ENCODE measurements at regions not wholly inside any gene's neighbourhood (a gene's known extent, or its start where the extent isn't known, plus 50 kb on each side); places are given as distances from the start of the nearest gene placed in this dataset.
A peak's percentile ranks its signal among the peaks of the same experiment; 100 is the strongest.
"Not testable (repeated sequence)": the region's sequence is repeated elsewhere in the genome, so short reads cannot be mapped to it uniquely, and the experiment has no call there.

DNA sequence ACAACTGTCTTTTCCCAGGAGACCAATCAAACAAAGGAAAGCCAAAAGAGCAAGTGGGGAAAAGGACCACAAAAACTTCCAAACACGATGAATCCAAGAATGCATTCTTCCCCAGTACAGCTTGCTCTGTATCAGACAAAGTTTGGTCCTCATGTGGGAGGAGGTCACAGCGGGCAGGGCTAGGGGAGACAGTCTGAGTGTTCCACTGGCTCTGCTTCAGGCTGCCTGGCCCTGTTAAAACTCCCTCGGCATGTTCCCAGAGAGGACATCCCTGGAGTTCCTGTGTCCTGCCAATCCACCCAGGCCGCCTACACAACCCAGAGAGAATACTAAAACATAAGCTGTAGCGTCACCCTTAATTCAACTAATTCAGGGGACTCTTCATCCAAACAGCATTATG lies 415.1 kb upstream of the DYNLRB2 start:
- no peak for DNase-seq (ENCODE audit: low read depth, low spot score)

DNA sequence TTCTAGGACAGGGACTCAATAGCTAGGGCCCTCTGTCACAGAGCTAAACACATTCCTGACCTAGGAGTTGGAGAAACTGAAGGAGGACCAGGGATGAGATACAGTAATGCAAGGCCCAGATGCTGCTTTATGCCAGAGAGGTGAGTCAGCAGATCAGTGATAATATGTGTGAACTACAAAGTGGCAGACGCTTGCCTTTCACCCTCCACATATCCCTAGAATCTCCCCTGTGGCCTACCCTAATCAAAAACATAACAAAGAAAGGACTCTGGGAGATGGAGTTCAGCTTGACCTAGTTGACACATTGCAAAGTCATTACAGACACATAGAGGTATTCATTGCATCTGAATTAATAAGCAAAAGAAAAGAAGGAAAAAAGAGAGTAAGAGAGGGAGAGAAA lies 417.6 kb upstream of the DYNLRB2 start:
- DNase-seq (ENCODE audit: low read depth, low spot score) = no peak

DNA sequence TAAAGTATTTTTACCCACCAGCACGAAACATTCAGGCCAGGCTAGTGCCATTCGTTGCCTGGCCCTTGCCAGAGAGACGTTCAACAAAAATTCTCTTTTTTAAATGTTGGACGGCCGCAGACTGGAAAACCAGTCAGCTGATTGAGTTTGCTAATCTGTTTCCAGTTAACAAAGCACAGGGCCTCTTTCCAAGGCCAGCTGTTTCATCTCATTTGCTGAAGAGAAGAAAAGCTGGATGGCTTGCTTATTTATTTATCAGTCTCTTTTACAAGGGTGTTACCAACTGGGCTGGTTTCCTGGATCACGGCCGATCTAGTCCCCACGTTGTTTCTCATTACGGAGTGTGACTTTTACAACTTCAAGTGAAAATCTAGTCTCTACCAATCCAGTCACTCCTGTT lies 418.7 kb upstream of the DYNLRB2 start:
- DNase-seq (ENCODE audit: low read depth, low spot score) = no peak

DNA sequence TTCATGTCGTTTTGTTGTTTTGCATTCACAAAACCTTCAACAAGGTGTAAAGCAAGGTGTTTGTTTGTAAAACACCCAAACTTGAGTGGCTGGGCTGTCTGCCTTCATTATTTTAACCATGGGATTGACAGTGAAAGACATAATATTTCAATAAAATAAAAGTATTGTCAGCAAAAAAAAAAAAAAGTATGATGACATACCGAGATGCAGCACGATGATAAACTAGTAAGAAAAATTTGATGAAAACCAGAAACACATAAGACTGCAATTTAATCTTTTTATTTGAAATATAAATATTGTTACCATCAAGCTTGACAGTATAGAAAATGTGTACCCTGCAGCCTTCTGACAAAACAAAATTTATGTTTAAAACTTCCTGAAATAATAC lies 419.3 kb upstream of the DYNLRB2 start:
- no peak for DNase-seq (ENCODE audit: low read depth, low spot score)

DNA sequence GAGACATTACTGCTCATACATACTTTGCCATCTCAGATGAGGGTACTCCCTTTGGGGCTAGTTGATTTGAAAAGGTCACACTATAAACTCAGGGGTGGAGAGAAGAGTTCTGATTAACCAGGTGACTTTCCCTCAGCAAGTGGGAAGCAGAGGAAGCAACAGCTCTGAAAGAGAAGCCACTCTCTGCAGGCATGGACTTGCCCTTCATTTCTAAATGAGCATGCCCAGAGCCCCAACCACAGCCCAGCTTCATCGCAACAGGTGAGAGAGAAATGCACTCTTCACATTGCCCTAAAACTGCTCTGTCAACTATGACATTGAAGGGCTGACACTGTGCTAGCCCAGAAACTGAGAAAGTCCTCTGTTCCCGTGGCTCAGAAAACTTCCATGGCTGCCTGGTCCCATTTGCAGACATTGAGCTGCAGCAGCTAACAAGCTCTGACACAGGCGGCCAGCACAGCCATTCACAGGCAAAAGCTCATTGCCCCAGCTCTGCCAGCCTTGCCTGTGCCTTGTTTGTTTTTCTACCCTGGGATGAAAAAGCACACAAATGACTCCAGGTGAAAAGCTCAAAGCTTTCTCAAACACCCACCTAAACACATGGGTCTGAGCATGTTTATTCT lies 419.8 kb upstream of the DYNLRB2 start:
- no peak for DNase-seq (ENCODE audit: low read depth, low spot score)

DNA sequence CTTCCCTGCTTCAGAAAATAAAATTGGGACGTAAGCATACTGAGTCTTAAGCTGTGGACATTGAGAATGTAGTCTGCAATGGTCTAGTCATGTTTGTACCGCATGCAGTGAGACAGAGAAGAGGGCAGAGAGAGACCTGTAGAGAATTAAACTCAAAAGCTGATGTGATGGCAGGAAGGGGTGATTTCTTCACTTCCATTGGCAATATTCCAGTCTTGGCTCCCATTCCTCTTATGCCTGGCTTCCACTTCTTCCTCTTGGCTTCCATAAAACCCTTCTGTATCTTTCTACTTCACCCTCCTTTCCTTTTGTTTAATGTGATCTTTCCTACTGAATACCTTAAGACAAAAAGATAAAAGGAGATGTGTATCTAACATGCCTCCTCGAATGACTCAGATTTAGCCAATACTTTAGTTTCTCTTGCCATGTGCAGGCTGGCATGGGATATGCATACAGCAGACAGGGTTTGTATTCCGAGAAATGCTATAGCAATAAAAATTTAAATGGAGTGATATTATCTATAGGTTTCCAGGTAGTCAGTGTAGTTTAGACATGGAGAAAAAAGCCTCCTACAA lies 423.1 kb upstream of the DYNLRB2 start:
- no peak for DNase-seq (ENCODE audit: low read depth, low spot score)

DNA sequence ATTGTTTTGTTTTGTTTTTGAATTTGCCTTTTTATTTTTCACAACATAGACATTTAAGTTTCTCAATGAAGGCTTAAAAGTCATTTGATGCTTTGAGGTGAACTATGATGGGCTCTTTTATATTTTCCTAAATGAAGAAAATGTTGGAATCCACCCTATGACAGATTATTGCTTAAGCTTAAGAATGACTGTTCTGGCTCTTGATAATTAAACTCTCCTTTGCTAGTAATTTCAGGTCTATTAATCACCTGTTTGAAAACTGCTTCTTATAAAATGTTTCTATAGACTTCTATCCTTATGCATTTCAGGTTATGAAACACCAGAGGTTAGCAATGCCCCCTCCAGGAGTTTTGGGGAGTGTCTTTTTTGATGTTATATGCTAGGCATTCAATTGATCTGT lies 424.1 kb upstream of the DYNLRB2 start:
- DNase-seq (ENCODE audit: low read depth, low spot score) = no peak

DNA sequence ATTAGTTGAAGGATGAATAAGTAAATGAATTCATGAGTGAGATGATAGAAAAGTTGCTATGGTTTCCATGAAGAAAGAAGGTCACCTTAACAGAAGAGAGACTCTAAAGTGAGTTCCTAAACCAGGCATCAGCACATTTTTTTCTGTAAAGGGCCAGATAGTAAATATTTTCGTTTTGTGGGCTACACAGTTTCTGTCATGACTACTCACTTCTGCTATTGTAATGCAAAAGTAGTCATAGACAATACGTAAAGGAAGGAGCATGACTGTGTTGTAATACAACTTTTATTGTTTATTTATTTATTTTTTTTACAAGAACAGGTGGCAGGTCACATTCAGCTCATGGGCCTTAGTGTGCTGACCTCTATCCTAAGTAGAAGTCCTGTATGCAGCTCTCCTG lies 426.1 kb upstream of the DYNLRB2 start:
- DNase-seq (ENCODE audit: low read depth, low spot score) = no peak

DNA sequence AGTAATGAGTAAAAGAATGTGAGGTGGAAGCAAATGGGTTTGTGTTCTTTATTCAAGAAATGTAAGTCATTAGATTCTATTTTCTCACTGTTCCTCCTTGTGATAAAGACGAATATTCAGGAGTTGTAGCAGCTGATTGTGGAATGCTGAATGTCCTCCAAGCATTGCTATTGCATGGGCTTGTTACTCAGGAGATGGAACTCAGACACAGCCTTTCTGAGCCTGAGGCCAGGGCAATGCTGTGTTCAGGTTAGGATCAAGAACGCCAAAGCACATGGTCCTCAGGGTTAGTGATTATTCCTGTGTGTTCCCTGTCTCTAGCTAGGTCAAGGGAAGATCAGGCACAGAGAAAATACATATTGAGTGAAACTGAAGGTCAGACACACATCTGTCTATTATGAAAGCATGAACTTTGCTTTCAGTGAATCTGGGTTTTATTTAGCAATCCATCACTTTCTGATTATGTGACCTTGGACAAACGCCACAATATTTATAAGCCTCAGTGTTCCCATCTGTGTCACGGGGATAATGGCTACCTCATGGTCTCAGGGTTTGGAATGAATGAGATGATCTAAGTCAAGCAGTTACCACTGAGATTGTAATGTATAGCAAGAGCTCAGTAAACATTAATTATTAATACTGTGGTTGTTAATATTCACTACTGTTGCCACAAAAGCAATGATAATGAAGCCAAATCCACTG lies 426.8 kb upstream of the DYNLRB2 start:
- DNase-seq (ENCODE audit: low read depth, low spot score) = no peak

DNA sequence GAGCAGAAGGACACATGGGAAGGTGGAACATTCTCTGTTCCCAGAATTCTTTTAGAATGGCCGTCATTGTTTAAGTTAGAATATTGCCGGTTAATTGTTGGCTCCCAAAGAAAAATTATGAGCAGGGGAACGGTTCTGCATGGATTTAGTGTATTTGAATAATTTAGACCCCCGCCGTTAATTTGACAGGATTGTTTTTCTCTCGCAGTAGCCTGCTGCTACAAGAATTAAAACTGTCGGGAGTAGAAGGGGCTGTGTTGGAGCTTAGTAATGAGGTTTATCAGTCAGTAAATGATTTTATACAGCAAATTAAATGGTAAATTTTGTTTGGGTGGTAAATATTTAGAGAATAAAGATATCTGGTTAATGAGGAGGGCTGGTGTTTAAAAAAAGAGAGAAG lies 431.2 kb upstream of the DYNLRB2 start:
- no peak for DNase-seq (ENCODE audit: low read depth, low spot score)

DNA sequence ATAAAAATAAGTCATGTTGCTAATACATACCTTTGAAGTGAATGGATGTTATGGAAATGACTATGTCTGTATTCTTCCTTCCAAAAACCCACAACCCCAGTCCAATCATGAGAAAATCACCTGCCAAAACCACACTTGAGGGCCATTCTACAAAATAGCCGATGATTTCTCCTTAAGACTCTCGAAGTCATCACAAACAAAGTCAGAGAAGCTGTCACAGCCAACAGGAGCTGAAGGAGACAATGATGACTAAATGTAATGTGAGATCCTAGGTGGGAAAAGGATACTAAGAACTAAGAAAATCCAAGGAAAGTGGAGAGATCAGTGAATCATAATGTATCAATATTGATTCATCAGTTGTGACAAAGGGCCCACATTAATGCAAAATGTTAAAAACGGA lies 432.9 kb upstream of the DYNLRB2 start:
- no peak for DNase-seq (ENCODE audit: low read depth, low spot score)

DNA sequence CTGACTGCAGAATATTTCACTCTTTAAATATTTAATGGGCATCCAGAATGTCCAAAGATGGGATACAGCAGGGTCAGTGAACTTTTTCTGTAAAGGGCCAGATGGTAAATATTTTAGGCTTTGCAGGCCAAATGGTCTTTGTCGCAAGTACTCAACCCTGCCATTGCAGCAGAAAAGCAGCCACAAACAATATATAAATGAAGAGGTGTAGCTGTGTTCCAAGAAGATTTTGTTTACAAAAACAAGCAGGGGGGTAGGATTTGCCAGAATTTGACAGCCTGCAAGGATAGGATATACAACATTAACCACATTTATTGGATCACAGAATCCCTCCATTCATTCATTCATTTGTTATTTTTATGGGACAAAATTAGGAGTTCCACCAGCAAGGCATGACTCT lies 435.0 kb upstream of the DYNLRB2 start:
- no peak for DNase-seq (ENCODE audit: low read depth, low spot score)

DNA sequence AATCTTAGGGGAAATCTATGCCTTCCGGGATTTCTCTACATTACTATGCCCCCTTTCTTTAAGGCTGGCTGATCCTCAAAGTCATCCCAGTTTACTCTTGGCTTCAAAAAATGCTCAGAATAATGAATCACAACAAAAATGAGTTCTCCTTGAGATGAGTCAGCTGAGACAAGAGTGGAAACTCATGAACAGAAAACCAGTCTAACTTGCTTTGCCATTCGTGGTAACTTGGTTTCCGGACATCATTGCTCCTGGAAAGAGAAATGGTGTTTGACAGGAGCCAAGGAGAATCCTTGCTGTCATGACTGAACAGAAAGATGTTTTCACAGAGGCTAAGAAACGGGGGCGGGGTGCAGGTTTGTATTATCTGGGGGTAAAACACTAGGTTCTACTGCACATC lies 435.6 kb upstream of the DYNLRB2 start:
- DNase-seq (ENCODE audit: low read depth, low spot score) = no peak

DNA sequence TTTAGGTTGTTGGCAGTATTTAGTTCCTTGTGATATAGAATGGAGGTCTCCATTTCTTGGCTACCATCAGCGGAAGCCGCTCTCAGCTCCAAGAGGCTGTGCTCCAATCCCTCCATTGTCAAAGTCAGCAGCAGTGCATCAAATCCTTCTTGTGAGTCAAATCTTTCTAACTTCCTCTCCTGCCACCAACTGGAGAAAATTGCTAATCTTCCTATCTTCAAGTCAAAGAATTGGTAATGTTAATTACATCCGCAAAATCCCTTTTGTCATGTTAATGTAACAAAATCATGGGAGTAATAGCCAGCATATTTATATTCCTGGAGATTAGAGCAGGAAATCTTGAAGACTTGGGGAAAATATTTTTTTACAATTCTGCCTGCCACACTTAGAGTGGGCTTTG lies 436.4 kb upstream of the DYNLRB2 start:
- DNase-seq (ENCODE audit: low read depth, low spot score) = no peak

DNA sequence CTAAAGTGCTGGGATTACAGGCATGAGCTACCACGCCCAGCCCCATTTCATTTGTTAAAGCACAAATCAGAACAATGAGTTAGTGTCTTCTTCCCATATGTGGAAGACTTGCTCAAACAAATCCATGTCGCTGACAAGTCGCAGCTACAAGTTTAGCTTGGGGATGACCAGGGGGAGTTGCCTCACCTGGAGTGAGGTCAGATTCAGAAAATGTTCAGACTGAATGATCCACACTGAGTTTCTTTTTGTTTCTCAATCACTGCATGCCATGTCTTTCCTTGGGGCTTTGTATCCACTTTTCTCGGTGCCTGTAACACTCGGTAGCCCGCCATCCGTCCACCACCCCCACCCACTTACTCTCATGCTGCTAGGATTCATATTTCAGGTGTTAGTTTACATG lies 437.3 kb upstream of the DYNLRB2 start:
- no peak for DNase-seq (ENCODE audit: low read depth, low spot score)

DNA sequence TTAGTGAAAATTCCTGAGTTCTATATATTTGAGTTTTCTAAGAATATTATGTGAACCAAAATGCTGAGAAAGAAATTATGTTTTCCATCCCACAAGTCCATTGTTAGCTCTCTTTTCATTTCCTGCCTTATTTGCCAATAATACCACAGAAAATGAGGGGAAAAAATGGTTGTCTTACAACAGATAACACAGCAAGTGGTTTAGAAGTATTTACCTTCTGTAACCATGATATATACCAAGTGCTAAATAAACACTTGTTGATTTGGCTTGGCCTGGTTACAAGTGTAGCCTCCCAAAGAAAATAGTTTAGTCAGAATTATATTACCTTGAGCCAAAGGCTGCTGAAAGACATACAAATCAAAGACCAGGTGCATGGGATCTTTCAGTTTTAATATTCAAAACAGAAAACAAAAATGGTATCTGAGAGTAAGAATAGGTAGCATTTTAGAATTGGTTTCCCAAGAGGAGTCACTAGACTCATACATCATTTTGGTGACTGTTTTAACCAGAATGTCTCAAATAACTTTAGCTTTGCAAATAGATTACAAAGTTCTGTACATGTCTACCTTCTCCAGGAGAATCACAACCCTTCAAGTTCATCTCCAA lies 439.8 kb upstream of the DYNLRB2 start:
- DNase-seq (ENCODE audit: low read depth, low spot score) = no peak

DNA sequence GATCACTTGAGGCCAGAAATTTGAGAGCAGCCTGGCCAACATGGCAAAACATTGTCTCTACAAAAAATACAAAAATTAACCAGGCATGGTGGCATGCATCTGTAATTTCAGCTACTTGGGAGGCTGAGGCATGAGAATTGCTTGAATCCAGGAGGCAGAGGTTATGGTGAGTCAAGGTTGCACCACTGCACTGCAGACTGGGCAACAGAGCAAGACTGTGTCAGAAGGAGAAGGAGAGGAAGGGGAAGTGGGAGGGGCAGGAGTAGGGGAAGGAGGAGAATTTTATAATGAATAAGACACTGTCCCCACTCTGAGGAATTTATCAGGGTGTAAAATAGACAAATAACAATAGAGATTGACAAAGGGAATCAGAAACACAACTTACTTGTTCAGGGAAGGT lies 440.6 kb upstream of the DYNLRB2 start:
- no peak for DNase-seq (ENCODE audit: low read depth, low spot score)

DNA sequence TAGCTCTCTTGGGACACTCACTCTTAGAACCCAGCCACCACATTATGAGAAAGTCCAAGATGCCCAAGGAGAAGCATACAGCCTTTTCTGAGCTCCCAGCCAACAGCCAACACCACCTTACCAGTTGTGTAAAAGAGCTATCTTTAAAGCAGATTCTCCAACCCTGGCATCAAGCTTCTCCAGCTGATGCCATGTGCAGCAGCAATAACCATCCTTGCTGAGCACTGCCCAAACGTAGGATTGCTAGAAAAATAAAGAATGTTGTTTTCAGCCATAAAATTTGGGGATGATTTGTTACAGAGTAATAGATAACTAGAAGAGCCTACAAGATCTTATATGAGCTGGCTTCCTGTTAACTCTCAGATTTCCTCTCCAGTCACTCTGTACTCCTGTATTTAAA lies 443.7 kb upstream of the DYNLRB2 start:
- DNase-seq (ENCODE audit: low read depth, low spot score) = no peak

DNA sequence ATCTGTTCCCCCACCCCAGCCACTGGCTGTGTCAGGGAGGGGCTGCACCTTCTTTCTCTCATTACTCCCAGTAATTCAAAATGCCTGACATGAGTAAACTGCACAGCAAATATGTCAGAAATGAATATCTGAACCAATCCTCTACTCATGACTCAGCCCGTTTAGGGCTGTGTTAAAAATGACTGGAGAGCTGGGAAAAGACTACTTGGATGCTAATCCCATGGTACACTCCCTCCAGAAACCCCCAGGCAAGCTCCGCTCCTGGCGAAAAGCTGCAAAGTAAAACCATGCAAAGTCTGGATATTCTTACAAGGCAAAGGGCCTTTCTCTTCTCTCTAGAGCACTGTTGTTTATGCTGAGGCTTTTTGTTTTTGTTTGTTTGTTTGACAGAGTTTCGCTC lies 448.1 kb upstream of the DYNLRB2 start:
- DNase-seq (ENCODE audit: low read depth, low spot score) = no peak

DNA sequence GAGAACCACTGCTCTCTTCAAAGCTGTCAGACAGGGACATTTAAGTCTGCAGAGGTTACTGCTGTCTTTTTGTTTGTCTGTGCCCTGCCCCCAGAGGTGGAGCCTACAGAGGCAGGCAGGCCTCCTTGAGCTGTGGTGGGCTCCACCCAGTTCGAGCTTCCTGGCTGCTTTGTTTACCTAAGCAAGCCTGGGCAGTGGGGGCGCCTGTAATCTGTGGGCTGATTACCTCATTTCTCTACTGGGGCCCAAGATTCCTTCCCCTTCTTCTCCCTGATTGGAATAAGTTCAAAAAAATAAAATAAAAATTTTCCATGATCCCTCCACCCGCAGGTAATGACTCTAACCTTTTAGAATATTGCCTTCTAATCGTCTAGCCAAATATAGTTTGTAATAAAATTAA lies 449.3 kb upstream of the DYNLRB2 start:
- DNase-seq (ENCODE audit: low read depth, low spot score) = not testable (repeated sequence)

DNA sequence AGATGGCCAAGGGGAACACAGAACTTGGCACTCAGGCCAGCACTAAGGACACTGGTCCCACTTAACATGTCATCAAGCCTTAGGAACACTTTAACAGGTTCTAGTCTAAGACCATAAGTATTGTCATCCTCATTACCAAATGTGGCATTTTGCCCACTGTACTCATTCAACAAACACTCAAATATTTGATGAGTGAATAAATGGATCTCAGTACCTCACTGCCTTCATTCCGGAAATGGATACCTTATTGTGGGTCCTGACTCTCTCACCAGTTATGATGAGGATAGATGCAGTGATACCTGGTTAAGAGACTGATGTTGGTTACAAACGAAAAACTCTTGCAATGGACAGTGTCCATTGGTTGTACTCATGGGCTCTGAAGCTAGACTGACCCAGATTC lies 455.2 kb upstream of the DYNLRB2 start:
- DNase-seq (ENCODE audit: low read depth, low spot score) = no peak

DNA sequence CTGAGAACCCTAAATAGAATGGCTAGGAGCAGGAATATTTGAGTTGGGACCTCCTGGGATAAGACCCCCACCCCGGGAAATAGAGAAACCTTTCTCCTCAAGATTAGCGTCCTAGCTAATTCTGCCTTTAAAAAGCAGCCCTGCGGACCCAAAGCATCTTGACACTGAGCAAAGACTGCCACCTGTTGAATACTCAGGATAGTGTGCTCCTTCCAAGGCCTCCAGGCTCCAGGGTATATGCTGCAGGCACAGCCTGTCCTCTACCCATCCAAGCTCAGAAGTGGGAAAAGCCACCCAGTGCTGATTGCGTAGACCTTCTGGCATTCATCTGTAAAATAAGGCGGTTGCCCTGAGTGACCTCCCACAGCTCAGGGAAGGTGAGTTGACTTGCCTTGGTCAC lies 456.2 kb upstream of the DYNLRB2 start:
- DNase-seq (ENCODE audit: low read depth, low spot score) = peak; percentile 16

DNA sequence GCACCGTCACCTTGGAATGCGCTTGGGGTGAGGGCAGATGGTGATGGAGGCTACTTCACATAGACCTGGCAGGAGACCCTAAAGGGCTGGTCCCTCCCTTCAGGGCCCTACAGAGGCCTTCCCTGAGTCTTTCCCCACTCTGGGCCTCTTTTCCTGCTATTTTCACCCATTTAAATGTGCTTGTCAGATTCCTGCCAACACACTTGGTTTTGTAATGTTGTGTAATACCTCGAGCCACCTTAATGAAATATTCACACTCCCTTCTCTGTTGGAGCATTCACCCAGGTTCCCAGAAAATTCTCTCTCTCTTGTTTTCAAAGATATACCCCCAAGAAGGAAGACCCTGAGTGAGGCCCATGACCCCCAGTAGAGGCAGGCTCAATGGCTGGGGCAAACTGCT lies 456.6 kb upstream of the DYNLRB2 start:
- no peak for DNase-seq (ENCODE audit: low read depth, low spot score)

Measured in brain pericyte (primary cell).